ENCODE measurements at regions not wholly inside any gene's neighbourhood (a gene's known extent, or its start where the extent isn't known, plus 50 kb on each side); places are given as distances from the start of the nearest gene placed in this dataset.

- no peak for TF ChIP-seq POLR2A (IDR thresholded peaks at IDR 0.05)
- no peak for TF ChIP-seq CTCF (IDR thresholded peaks at IDR 0.05)
Measured at GRCh38 chr1:5562331-5562730, 429.9 kb downstream of the NPHP4 start.
